ENCODE measurements at regions not wholly inside any gene's neighbourhood (a gene's known extent, or its start where the extent isn't known, plus 50 kb on each side); places are given as distances from the start of the nearest gene placed in this dataset.

- TF ChIP-seq CTCF (IDR thresholded peaks at IDR 0.05) (no peak), POLR2A (IDR thresholded peaks at IDR 0.05) (no peak)
Observed at GRCh38 chr6:56329271-56330050, 82.1 kb upstream of the COL21A1 start.
